Astrocyte (in vitro differentiated cells and primary cell): ENCODE measurements at regions not wholly inside any gene's neighbourhood (a gene's known extent, or its start where the extent isn't known, plus 50 kb on each side); places are given as distances from the start of the nearest gene placed in this dataset.

Source experiments
- DNase-seq: peaks from one replicate; pipeline ENCODE4 v3.0.0-alpha.2; 2010; ENCODE audit warnings: low read depth
- FAIRE-seq: peaks from 2 replicates; lab custom pipeline; 2011; peaks lifted over from hg19 to GRCh38; lab: Jason Lieb, UNC
- H2AFZ ChIP-seq: 2 replicates; pipeline ENCODE4 v1.6.0; 2012; ENCODE audit warnings: low read depth, low read length, inconsistent platforms
- H3K27ac ChIP-seq: 2 replicates; pipeline ENCODE4 v1.5.1; 2011; ENCODE audit warnings: low read depth, low read length, inconsistent platforms
- H3K27me3 ChIP-seq: 2 replicates; pipeline ENCODE4 v1.6.0; 2011; ENCODE audit warnings: low read length, inconsistent platforms; ENCODE audit not compliant: insufficient read depth
- H3K36me3 ChIP-seq: 2 replicates; pipeline ENCODE4 v1.5.1; 2011; ENCODE audit warnings: low read length, inconsistent platforms; ENCODE audit not compliant: insufficient read depth
- H3K4me1 ChIP-seq: 2 replicates; pipeline ENCODE4 v1.5.1; 2011; ENCODE audit warnings: low read length, inconsistent platforms; ENCODE audit not compliant: insufficient read depth
- H3K4me2 ChIP-seq: 2 replicates; pipeline ENCODE4 v1.6.0; 2012; ENCODE audit warnings: low read length, inconsistent platforms
- H3K4me3 ChIP-seq: 2 replicates; pipeline ENCODE4 v1.5.1; 2011; ENCODE audit warnings: low read depth, mild to moderate bottlenecking, low read length, inconsistent platforms; ENCODE audit not compliant: insufficient read depth
- H3K79me2 ChIP-seq: 2 replicates; pipeline ENCODE4 v1.6.0; 2012; ENCODE audit warnings: mild to moderate bottlenecking, low read length, inconsistent platforms; ENCODE audit not compliant: insufficient read depth
- H3K9ac ChIP-seq: 2 replicates; pipeline ENCODE4 v1.6.0; 2012; ENCODE audit warnings: mild to moderate bottlenecking, low read length, inconsistent platforms
- H3K9me3 ChIP-seq: 2 replicates; pipeline ENCODE4 v1.5.1; 2012; ENCODE audit warnings: low read depth, mild to moderate bottlenecking, low read length, inconsistent platforms; ENCODE audit not compliant: insufficient read depth
- H4K20me1 ChIP-seq: 2 replicates; pipeline ENCODE4 v1.6.0; 2012; ENCODE audit warnings: low read length, inconsistent platforms; ENCODE audit not compliant: insufficient read depth
- H3K27ac Mint-ChIP-seq: one replicate; pipeline ENCODE4 v1.8.0; 2021; ENCODE audit warnings: mild to moderate bottlenecking, mixed read lengths; ENCODE audit not compliant: unreplicated experiment
- H3K27me3 Mint-ChIP-seq: one replicate; pipeline ENCODE4 v1.8.0; 2021; ENCODE audit warnings: low read depth, mixed read lengths; ENCODE audit not compliant: unreplicated experiment
- H3K36me3 Mint-ChIP-seq: one replicate; pipeline ENCODE4 v1.8.0; 2021; ENCODE audit warnings: low read depth, mixed read lengths; ENCODE audit not compliant: unreplicated experiment
- H3K4me1 Mint-ChIP-seq: one replicate; pipeline ENCODE4 v1.8.0; 2021; ENCODE audit warnings: low read depth, mixed read lengths; ENCODE audit not compliant: unreplicated experiment
- H3K4me3 Mint-ChIP-seq: one replicate; pipeline ENCODE4 v1.8.0; 2021; ENCODE audit warnings: mild to moderate bottlenecking, moderate library complexity, mixed read lengths; ENCODE audit not compliant: unreplicated experiment
- H3K9me3 Mint-ChIP-seq: one replicate; pipeline ENCODE4 v1.8.0; 2021; ENCODE audit warnings: mild to moderate bottlenecking, mixed read lengths; ENCODE audit not compliant: unreplicated experiment
- CTCF ChIP-seq: IDR thresholded peaks from 2 replicates; pipeline ENCODE4 v1.5.1; 2011; ENCODE audit warnings: low read depth, mild to moderate bottlenecking, inconsistent platforms, low read length, moderate library complexity; ENCODE audit not compliant: insufficient read depth
- EZH2 ChIP-seq: IDR thresholded peaks from 2 replicates; pipeline ENCODE4 v1.6.1; 2012; ENCODE audit warnings: mild to moderate bottlenecking, low read length, inconsistent platforms; ENCODE audit not compliant: insufficient read depth

GRCh38 chr15:94924057-94924456 is 692.7 kb downstream of the MCTP2 start:
- Histone ChIP-seq H3K4me2 (no peak overlapping the region), H3K4me3 (no peak overlapping the region), H4K20me1 (no peaks in the 10 kb centered on the region), H3K27me3 (no peaks in the 10 kb centered on the region), H3K4me1 (no peaks in the 10 kb centered on the region), H3K79me2 (no peaks in the 10 kb centered on the region), H3K9me3 (no peaks in the 10 kb centered on the region), H3K9ac (no peak overlapping the region), H3K36me3 (no peaks in the 10 kb centered on the region), H3K27ac (no peak overlapping the region), H2AFZ (no peak overlapping the region)
- FAIRE-seq (no peak), DNase-seq (no peak)
- no peak for TF ChIP-seq EZH2
- no peak for TF ChIP-seq CTCF
- Mint-ChIP-seq H3K9me3 (no peaks in the 10 kb centered on the region), H3K36me3 (no peaks in the 10 kb centered on the region), H3K27me3 (peaks cover 1% of the 10 kb centered on the region), H3K27ac (no peak overlapping the region), H3K4me1 (no peaks in the 10 kb centered on the region), H3K4me3 (no peak overlapping the region)

- no peak overlapping the region for H3K27ac Mint-ChIP-seq
- Histone ChIP-seq H3K79me2 (no peaks in the 10 kb centered on the region), H3K9ac (no peak overlapping the region), H3K36me3 (no peaks in the 10 kb centered on the region), H2AFZ (no peak overlapping the region), H3K27ac (no peak overlapping the region), H3K27me3 (no peaks in the 10 kb centered on the region), H3K9me3 (no peaks in the 10 kb centered on the region), H3K4me2 (no peak overlapping the region), H4K20me1 (no peaks in the 10 kb centered on the region), H3K4me1 (no peaks in the 10 kb centered on the region), H3K4me3 (no peak overlapping the region)
- no peak overlapping the region for H3K4me3 Mint-ChIP-seq
- no peak for DNase-seq
- peaks cover 4% of the 10 kb centered on the region for H3K27me3 Mint-ChIP-seq
- H3K4me1 Mint-ChIP-seq, result no peaks in the 10 kb centered on the region
- H3K9me3 Mint-ChIP-seq, result no peaks in the 10 kb centered on the region
- no peak for TF ChIP-seq CTCF
- no peak for TF ChIP-seq EZH2
- H3K36me3 Mint-ChIP-seq, result no peaks in the 10 kb centered on the region
- FAIRE-seq, result no peak
Observed at GRCh38 chr15:94924971-94925598, 693.7 kb downstream of the MCTP2 start.

GRCh38 chr15:94925680-94926079 is 694.3 kb downstream of the MCTP2 start:
- Histone ChIP-seq H3K4me3 (no peak overlapping the region), H3K79me2 (no peaks in the 10 kb centered on the region), H3K4me2 (no peak overlapping the region), H4K20me1 (no peaks in the 10 kb centered on the region), H2AFZ (no peak overlapping the region), H3K9me3 (no peaks in the 10 kb centered on the region), H3K9ac (no peak overlapping the region), H3K27ac (no peak overlapping the region), H3K27me3 (no peaks in the 10 kb centered on the region), H3K36me3 (no peaks in the 10 kb centered on the region), H3K4me1 (no peaks in the 10 kb centered on the region)
- Mint-ChIP-seq H3K36me3 (no peaks in the 10 kb centered on the region), H3K27ac (no peak overlapping the region), H3K27me3 (peaks cover 4% of the 10 kb centered on the region), H3K9me3 (no peaks in the 10 kb centered on the region), H3K4me1 (no peaks in the 10 kb centered on the region), H3K4me3 (no peak overlapping the region)
- no peak for TF ChIP-seq EZH2
- no peak for TF ChIP-seq CTCF
- DNase-seq (no peak), FAIRE-seq (no peak)
